Neural cell (in vitro differentiated cells): ENCODE measurements at regions not wholly inside any gene's neighbourhood (a gene's known extent, or its start where the extent isn't known, plus 50 kb on each side); places are given as distances from the start of the nearest gene placed in this dataset.

Experiments
- EP300 ChIP-seq: fragments of 450-650 bp; conservative IDR thresholded peaks from 2 replicates; pipeline ENCODE4 v1.6.1; 2014; ENCODE audit warnings: antibody characterized with exemption, mild to moderate bottlenecking, moderate library complexity; ENCODE audit not compliant: poor library complexity, severe bottlenecking
- EZH2 ChIP-seq: fragments of 200-600, 300-800 bp; shearing (Covaris generic), sonication (generic); IDR thresholded peaks from 2 replicates; pipeline ENCODE4 v1.6.1; 2014; ENCODE audit warnings: antibody characterized with exemption, low read length, borderline replicate concordance, mild to moderate bottlenecking; ENCODE audit not compliant: insufficient read depth, poor library complexity, severe bottlenecking
- POLR2AphosphoS5 ChIP-seq: IDR thresholded peaks from 2 replicates; pipeline ENCODE4 v1.6.1; 2012
- SMC3 ChIP-seq: fragments of 450-650 bp; conservative IDR thresholded peaks from 2 replicates; pipeline ENCODE4 v1.6.1; 2014; ENCODE audit warnings: antibody characterized with exemption, mild to moderate bottlenecking, moderate library complexity; ENCODE audit not compliant: poor library complexity
- TAF1 ChIP-seq: IDR thresholded peaks from 2 replicates; pipeline ENCODE4 v1.6.1; 2012; ENCODE audit warnings: low read depth
- TF ChIP-seq, protein P1 (sequence below): fragments of 450-650 bp; IDR thresholded peaks from 2 replicates; pipeline ENCODE4 v1.5.1; 2014; ENCODE audit warnings: antibody characterized with exemption, mild to moderate bottlenecking, moderate library complexity; ENCODE audit not compliant: poor library complexity, severe bottlenecking
- TF ChIP-seq, protein P2 (sequence below): IDR thresholded peaks from 2 replicates; pipeline ENCODE4 v1.6.1; 2012; ENCODE audit warnings: borderline replicate concordance

- TF ChIP-seq, protein P1, sequence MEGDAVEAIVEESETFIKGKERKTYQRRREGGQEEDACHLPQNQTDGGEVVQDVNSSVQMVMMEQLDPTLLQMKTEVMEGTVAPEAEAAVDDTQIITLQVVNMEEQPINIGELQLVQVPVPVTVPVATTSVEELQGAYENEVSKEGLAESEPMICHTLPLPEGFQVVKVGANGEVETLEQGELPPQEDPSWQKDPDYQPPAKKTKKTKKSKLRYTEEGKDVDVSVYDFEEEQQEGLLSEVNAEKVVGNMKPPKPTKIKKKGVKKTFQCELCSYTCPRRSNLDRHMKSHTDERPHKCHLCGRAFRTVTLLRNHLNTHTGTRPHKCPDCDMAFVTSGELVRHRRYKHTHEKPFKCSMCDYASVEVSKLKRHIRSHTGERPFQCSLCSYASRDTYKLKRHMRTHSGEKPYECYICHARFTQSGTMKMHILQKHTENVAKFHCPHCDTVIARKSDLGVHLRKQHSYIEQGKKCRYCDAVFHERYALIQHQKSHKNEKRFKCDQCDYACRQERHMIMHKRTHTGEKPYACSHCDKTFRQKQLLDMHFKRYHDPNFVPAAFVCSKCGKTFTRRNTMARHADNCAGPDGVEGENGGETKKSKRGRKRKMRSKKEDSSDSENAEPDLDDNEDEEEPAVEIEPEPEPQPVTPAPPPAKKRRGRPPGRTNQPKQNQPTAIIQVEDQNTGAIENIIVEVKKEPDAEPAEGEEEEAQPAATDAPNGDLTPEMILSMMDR, result no peak
- TF ChIP-seq EZH2 (no peak), SMC3 (no peak), EP300 (no peak), TAF1 (no peak), POLR2AphosphoS5 (no peak)
- TF ChIP-seq, protein P2, sequence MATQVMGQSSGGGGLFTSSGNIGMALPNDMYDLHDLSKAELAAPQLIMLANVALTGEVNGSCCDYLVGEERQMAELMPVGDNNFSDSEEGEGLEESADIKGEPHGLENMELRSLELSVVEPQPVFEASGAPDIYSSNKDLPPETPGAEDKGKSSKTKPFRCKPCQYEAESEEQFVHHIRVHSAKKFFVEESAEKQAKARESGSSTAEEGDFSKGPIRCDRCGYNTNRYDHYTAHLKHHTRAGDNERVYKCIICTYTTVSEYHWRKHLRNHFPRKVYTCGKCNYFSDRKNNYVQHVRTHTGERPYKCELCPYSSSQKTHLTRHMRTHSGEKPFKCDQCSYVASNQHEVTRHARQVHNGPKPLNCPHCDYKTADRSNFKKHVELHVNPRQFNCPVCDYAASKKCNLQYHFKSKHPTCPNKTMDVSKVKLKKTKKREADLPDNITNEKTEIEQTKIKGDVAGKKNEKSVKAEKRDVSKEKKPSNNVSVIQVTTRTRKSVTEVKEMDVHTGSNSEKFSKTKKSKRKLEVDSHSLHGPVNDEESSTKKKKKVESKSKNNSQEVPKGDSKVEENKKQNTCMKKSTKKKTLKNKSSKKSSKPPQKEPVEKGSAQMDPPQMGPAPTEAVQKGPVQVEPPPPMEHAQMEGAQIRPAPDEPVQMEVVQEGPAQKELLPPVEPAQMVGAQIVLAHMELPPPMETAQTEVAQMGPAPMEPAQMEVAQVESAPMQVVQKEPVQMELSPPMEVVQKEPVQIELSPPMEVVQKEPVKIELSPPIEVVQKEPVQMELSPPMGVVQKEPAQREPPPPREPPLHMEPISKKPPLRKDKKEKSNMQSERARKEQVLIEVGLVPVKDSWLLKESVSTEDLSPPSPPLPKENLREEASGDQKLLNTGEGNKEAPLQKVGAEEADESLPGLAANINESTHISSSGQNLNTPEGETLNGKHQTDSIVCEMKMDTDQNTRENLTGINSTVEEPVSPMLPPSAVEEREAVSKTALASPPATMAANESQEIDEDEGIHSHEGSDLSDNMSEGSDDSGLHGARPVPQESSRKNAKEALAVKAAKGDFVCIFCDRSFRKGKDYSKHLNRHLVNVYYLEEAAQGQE, result no peak
Measured at GRCh38 chr17:72545766-72546165, 424.9 kb downstream of the SOX9 start.
